ENCODE measurements at regions not wholly inside any gene's neighbourhood (a gene's known extent, or its start where the extent isn't known, plus 50 kb on each side); places are given as distances from the start of the nearest gene placed in this dataset.

DNA sequence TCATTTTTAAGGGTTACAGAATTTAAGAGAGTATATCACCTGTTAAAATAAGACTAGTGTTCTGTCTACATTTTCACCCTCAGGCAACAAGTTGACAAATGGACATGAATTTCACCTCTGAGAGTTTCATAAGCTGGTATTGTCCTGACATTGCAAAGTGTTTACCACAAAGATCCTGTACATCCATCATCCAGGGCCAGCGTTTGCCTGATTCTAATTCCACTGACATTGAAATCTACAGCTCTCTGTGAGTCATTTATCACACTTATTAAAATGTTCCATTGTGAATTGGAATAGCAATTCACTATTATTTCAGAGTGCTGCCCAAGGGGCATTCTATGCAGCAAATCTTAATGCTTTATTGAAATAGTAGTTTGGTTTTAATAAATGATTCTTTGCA is 1499.4 kb upstream of the PCDH7 start:
- no peak overlapping the region for H3K4me3 Mint-ChIP-seq (ENCODE audit: unreplicated experiment)
- no peaks in the 10 kb centered on the region for H3K36me3 Mint-ChIP-seq (ENCODE audit: unreplicated experiment)
- no peaks in the 10 kb centered on the region for H3K9me3 Mint-ChIP-seq (ENCODE audit: unreplicated experiment)
- no peak overlapping the region for H3K27ac Mint-ChIP-seq (ENCODE audit: unreplicated experiment)
- DNase-seq: no peak
- no peaks in the 10 kb centered on the region for H3K27me3 Mint-ChIP-seq (ENCODE audit: unreplicated experiment)
- H3K4me1 Mint-ChIP-seq (ENCODE audit: low read depth, unreplicated experiment): no peaks in the 10 kb centered on the region
- TF ChIP-seq, protein P1, sequence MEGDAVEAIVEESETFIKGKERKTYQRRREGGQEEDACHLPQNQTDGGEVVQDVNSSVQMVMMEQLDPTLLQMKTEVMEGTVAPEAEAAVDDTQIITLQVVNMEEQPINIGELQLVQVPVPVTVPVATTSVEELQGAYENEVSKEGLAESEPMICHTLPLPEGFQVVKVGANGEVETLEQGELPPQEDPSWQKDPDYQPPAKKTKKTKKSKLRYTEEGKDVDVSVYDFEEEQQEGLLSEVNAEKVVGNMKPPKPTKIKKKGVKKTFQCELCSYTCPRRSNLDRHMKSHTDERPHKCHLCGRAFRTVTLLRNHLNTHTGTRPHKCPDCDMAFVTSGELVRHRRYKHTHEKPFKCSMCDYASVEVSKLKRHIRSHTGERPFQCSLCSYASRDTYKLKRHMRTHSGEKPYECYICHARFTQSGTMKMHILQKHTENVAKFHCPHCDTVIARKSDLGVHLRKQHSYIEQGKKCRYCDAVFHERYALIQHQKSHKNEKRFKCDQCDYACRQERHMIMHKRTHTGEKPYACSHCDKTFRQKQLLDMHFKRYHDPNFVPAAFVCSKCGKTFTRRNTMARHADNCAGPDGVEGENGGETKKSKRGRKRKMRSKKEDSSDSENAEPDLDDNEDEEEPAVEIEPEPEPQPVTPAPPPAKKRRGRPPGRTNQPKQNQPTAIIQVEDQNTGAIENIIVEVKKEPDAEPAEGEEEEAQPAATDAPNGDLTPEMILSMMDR (IDR thresholded peaks at IDR 0.05; ENCODE audit: partially characterized antibody, unreplicated experiment): no peak

DNA sequence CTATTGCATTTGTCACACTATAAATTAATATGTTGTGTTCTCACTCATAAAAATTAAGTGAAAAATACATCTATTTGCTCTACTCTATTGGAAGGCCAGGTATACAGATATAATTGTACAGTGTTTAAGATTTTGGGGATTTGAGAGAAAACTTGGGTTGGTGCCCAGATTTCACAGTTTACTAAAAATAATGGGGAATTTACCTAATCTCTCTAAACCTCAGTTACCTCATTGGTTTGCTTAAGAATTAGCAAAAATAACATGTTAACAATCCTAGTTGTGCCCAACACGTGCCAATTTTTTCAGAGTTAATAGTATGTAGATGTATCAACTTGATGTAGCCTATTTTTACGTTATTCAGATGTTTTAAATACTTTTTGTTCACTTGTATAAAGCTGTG is 1495.3 kb upstream of the PCDH7 start:
- TF ChIP-seq, protein P1 (IDR thresholded peaks at IDR 0.05; ENCODE audit: partially characterized antibody, unreplicated experiment): no peak
- Mint-ChIP-seq H3K36me3 (ENCODE audit: unreplicated experiment) (no peaks in the 10 kb centered on the region), H3K27me3 (ENCODE audit: unreplicated experiment) (no peaks in the 10 kb centered on the region), H3K27ac (ENCODE audit: unreplicated experiment) (no peak overlapping the region), H3K9me3 (ENCODE audit: unreplicated experiment) (no peaks in the 10 kb centered on the region), H3K4me1 (ENCODE audit: low read depth, unreplicated experiment) (no peaks in the 10 kb centered on the region), H3K4me3 (ENCODE audit: unreplicated experiment) (no peak overlapping the region)
- DNase-seq: no peak

DNA sequence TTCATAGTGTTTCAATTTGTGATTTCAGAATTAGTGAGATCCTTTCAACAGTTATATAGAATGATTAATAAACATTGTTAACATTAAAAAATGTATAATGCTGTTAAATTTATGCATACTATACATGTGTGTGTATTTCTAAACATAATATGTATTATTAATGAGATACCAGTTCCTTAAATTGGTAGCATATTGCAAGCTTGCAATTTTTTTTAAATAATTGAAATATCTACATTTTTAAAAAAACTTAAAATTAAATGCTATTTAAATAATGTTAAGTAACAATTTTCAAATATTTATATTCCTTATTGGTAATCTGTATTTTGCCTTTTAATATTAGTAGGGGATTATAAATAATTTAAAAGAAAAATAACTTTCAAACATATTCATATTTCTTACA is 1479.5 kb upstream of the PCDH7 start:
- Mint-ChIP-seq H3K36me3 (ENCODE audit: unreplicated experiment) (no peaks in the 10 kb centered on the region), H3K4me3 (ENCODE audit: unreplicated experiment) (no peak overlapping the region), H3K27me3 (ENCODE audit: unreplicated experiment) (no peaks in the 10 kb centered on the region), H3K27ac (ENCODE audit: unreplicated experiment) (no peak overlapping the region), H3K4me1 (ENCODE audit: low read depth, unreplicated experiment) (no peaks in the 10 kb centered on the region), H3K9me3 (ENCODE audit: unreplicated experiment) (no peaks in the 10 kb centered on the region)
- TF ChIP-seq, protein P1 (IDR thresholded peaks at IDR 0.05; ENCODE audit: partially characterized antibody, unreplicated experiment): no peak
- no peak for DNase-seq

DNA sequence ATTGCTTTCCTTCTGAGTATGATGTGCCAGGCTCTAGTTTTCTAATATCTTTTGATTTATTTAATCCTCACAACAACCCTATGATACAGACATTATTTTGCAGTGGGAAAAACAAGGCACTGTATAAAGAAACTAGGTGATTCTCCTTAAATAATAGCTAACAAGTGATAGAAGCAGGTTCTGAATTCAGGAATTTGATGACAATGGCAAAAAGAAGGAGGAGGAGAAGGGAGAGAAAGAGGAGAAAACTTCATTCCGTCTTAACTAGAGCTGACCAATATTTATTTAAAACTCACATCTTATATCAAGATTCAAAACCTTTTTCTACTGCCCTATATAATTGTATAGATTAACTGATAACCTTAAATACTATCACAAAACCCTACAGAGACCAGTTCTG is 1477.1 kb upstream of the PCDH7 start:
- H3K4me3 Mint-ChIP-seq (ENCODE audit: unreplicated experiment): no peak overlapping the region
- TF ChIP-seq, protein P1 (IDR thresholded peaks at IDR 0.05; ENCODE audit: partially characterized antibody, unreplicated experiment): no peak

DNA sequence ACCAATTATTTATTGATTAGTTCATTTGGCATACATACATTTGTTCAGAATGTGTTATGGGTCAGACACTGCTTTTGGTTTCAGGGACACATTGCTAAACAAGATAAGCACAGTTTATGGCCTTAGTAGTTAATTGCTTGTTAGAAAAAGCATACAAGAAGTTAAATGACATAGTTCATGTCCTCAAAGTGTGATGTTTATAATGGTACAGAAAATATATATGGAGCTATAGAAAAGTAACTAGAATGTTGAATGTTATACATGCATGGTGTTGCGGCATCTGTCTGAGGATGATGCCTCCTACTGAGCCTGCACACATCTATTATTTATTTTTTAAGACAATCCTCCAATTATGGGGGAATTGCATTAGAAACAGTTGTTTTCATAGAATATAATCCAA is 1476.3 kb upstream of the PCDH7 start:
- no peak overlapping the region for H3K27ac Mint-ChIP-seq (ENCODE audit: unreplicated experiment)
- no peak overlapping the region for H3K4me3 Mint-ChIP-seq (ENCODE audit: unreplicated experiment)
- no peaks in the 10 kb centered on the region for H3K27me3 Mint-ChIP-seq (ENCODE audit: unreplicated experiment)
- H3K36me3 Mint-ChIP-seq (ENCODE audit: unreplicated experiment): no peaks in the 10 kb centered on the region
- TF ChIP-seq, protein P1 (IDR thresholded peaks at IDR 0.05; ENCODE audit: partially characterized antibody, unreplicated experiment): no peak
- H3K9me3 Mint-ChIP-seq (ENCODE audit: unreplicated experiment): no peaks in the 10 kb centered on the region
- DNase-seq: no peak
- no peaks in the 10 kb centered on the region for H3K4me1 Mint-ChIP-seq (ENCODE audit: low read depth, unreplicated experiment)

More for the DNA sequence above, 1477.1 kb upstream of the PCDH7 start:
- H3K9me3 Mint-ChIP-seq (ENCODE audit: unreplicated experiment): no peaks in the 10 kb centered on the region
- H3K27me3 Mint-ChIP-seq (ENCODE audit: unreplicated experiment): no peaks in the 10 kb centered on the region
- no peaks in the 10 kb centered on the region for H3K4me1 Mint-ChIP-seq (ENCODE audit: low read depth, unreplicated experiment)
- no peaks in the 10 kb centered on the region for H3K36me3 Mint-ChIP-seq (ENCODE audit: unreplicated experiment)
- H3K27ac Mint-ChIP-seq (ENCODE audit: unreplicated experiment): no peak overlapping the region
- no peak for DNase-seq

Measured in glutamatergic neuron (in vitro differentiated cells).